Activated CD4-positive, alpha-beta T cell treated with anti-CD3 and anti-CD28 coated beads, Interleukin-2, amount 50 U/mL, for 48 hours (primary cell): ENCODE measurements at regions not wholly inside any gene's neighbourhood (a gene's known extent, or its start where the extent isn't known, plus 50 kb on each side); places are given as distances from the start of the nearest gene placed in this dataset.

Experiments used
- DNase-seq, 2 experiments: peaks; one replicate each; pipeline ENCODE4 v3.0.0-alpha.2; 2020

GRCh38 chr17:79414793-79415211 lies 196.0 kb downstream of the RBFOX3 start:
- no peak for DNase-seq

- no peak for DNase-seq
Measured at GRCh38 chr17:79414063-79414792, 196.6 kb downstream of the RBFOX3 start.

- DNase-seq: no peak
Measured at GRCh38 chr17:79413611-79414010, 197.2 kb downstream of the RBFOX3 start.

GRCh38 chr17:79412886-79413390 lies 197.9 kb downstream of the RBFOX3 start:
- no peak for DNase-seq

GRCh38 chr17:79412110-79412509 lies 198.7 kb downstream of the RBFOX3 start:
- no peak for DNase-seq

GRCh38 chr17:79411419-79411818 lies 199.4 kb downstream of the RBFOX3 start:
- DNase-seq: no peak

- no peak for DNase-seq
Measured at GRCh38 chr17:79410681-79411080, 200.2 kb downstream of the RBFOX3 start.

- DNase-seq: no peak
Measured at GRCh38 chr17:79408251-79408650, 202.6 kb downstream of the RBFOX3 start.

- DNase-seq: no peak
Measured at GRCh38 chr17:79407385-79407784, 203.5 kb downstream of the RBFOX3 start.

GRCh38 chr17:79406316-79406715 lies 204.5 kb downstream of the RBFOX3 start:
- no peak for DNase-seq

GRCh38 chr17:79405823-79406222 lies 205.0 kb downstream of the RBFOX3 start:
- no peak for DNase-seq

- no peak for DNase-seq
Measured at GRCh38 chr17:79404136-79404911, 206.5 kb downstream of the RBFOX3 start.

- no peak for DNase-seq
Measured at GRCh38 chr17:79401704-79402674, 208.9 kb downstream of the RBFOX3 start.

GRCh38 chr17:79400989-79401703 lies 209.7 kb downstream of the RBFOX3 start:
- peak; percentile 75 to 80 for DNase-seq

GRCh38 chr17:79399610-79400144 lies 211.2 kb downstream of the RBFOX3 start:
- no peak for DNase-seq

GRCh38 chr17:79398441-79398840 lies 212.4 kb downstream of the RBFOX3 start:
- no peak for DNase-seq

GRCh38 chr17:79396696-79397095 lies 214.2 kb downstream of the RBFOX3 start:
- DNase-seq: no peak

- DNase-seq: no peak
Measured at GRCh38 chr17:79395545-79395944, 215.3 kb downstream of the RBFOX3 start.

GRCh38 chr17:79395066-79395465 lies 215.8 kb downstream of the RBFOX3 start:
- no peak for DNase-seq

GRCh38 chr17:79393358-79394052 lies 217.3 kb downstream of the RBFOX3 start:
- DNase-seq: peak; percentile 79 to 80

GRCh38 chr17:79392598-79392997 lies 218.3 kb downstream of the RBFOX3 start:
- no peak for DNase-seq
